Stimulated activated CD4-positive, alpha-beta T cell treated with anti-CD3 and anti-CD28 coated beads, Interleukin-4, amount 100 ng/mL, for 4 hours (primary cell): ENCODE measurements at regions not wholly inside any gene's neighbourhood (a gene's known extent, or its start where the extent isn't known, plus 50 kb on each side); places are given as distances from the start of the nearest gene placed in this dataset.
A peak's percentile ranks its signal among the peaks of the same experiment; 100 is the strongest.

Experiments
- DNase-seq, 2 experiments: peaks; one replicate each; pipeline ENCODE4 v3.0.0-alpha.2; 2020

- no peak for DNase-seq
Observed at GRCh38 chr2:171225302-171225980, 64.7 kb upstream of the TLK1 start.

GRCh38 chr2:171217330-171217729 is 56.6 kb upstream of the TLK1 start:
- no peak for DNase-seq

DNA sequence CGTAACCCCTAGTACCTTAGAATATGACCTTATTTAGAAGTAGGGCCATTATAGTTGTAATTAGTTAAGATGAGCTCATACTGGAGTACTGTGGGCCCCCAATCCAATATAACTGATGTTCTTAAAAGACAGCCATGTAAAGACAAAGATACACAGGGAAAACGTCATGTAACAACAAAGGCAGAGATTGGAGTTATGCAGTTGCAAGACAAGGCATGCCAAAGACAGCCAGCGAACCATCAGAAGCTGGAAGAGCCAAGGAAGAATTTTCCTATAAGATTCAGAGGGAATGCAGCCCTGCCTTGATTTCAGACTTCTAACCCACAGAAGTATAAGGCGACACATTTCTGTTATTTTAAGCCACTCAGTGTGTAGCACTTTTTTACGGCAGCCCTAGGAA is 55.9 kb upstream of the TLK1 start:
- DNase-seq: no peak

- DNase-seq: no peak
Observed at GRCh38 chr2:171214093-171214492, 53.4 kb upstream of the TLK1 start.

GRCh38 chr2:171210864-171211431 is 50.3 kb upstream of the TLK1 start:
- DNase-seq: peak in 1 of 2 experiments; percentile 5
